C1 segment of cervical spinal cord (tissue), 14 donors: ENCODE measurements at regions not wholly inside any gene's neighbourhood (a gene's known extent, or its start where the extent isn't known, plus 50 kb on each side); places are given as distances from the start of the nearest gene placed in this dataset.

Source experiments
- DNase-seq, 14 donors: peaks; one replicate each; lab custom pipeline; 2025; lab: John Stamatoyannopoulos, UW

GRCh38 chr9:99399474-99399873, 177.4 kb downstream of the SEC61B start:
- DNase-seq: no peak

- peak in 3 of 14 donors; percentile 7 to 21 (median 16) for DNase-seq
These were observed 178.2 kb downstream of the SEC61B start for GRCh38 chr9:99400184-99400731.

- no peak for DNase-seq
These were observed 179.8 kb downstream of the SEC61B start for GRCh38 chr9:99401680-99402504.

- DNase-seq: no peak
These were observed 181.3 kb downstream of the SEC61B start for GRCh38 chr9:99403371-99403770.

GRCh38 chr9:99405359-99405758, 183.3 kb downstream of the SEC61B start:
- no peak for DNase-seq

GRCh38 chr9:99406939-99407338, 184.9 kb downstream of the SEC61B start:
- no peak for DNase-seq

- DNase-seq: no peak
These were observed 189.0 kb downstream of the SEC61B start for GRCh38 chr9:99411068-99411467.

- DNase-seq: no peak
These were observed 189.5 kb downstream of the SEC61B start for GRCh38 chr9:99411479-99412115.

GRCh38 chr9:99412606-99413005, 190.5 kb downstream of the SEC61B start:
- DNase-seq: no peak

GRCh38 chr9:99414321-99414720, 192.2 kb downstream of the SEC61B start:
- no peak for DNase-seq

GRCh38 chr9:99415606-99416005, 193.5 kb downstream of the SEC61B start:
- DNase-seq: no peak

- DNase-seq: no peak
These were observed 193.9 kb downstream of the SEC61B start for GRCh38 chr9:99416007-99416406.

GRCh38 chr9:99419070-99419469, 197.0 kb downstream of the SEC61B start:
- no peak for DNase-seq

- no peak for DNase-seq
These were observed 199.3 kb downstream of the SEC61B start for GRCh38 chr9:99421369-99421768.

GRCh38 chr9:99425124-99425523, 203.0 kb downstream of the SEC61B start:
- DNase-seq: no peak

- DNase-seq: no peak
These were observed 204.1 kb downstream of the SEC61B start for GRCh38 chr9:99425923-99426842.

- DNase-seq: no peak
These were observed 205.2 kb downstream of the SEC61B start for GRCh38 chr9:99427260-99427659.

- no peak for DNase-seq
These were observed 208.2 kb downstream of the SEC61B start for GRCh38 chr9:99430301-99430700.

GRCh38 chr9:99431103-99431502, 209.0 kb downstream of the SEC61B start:
- DNase-seq: no peak

GRCh38 chr9:99432075-99432474, 210.0 kb downstream of the SEC61B start:
- DNase-seq: no peak

GRCh38 chr9:99433095-99433494, 211.0 kb downstream of the SEC61B start:
- no peak for DNase-seq

- peak in 1 of 14 donors; percentile 31 for DNase-seq
These were observed 211.5 kb downstream of the SEC61B start for GRCh38 chr9:99433555-99433954.
